Cardiac fibroblast (primary cell): ENCODE measurements at regions not wholly inside any gene's neighbourhood (a gene's known extent, or its start where the extent isn't known, plus 50 kb on each side); places are given as distances from the start of the nearest gene placed in this dataset.
A peak's percentile ranks its signal among the peaks of the same experiment; 100 is the strongest.
"Not testable (repeated sequence)": the region's sequence is repeated elsewhere in the genome, so short reads cannot be mapped to it uniquely, and the experiment has no call there.

ENCODE experiments used
- DNase-seq, 2 donors: peaks; one replicate each; pipeline versions ENCODE4 v3.0.0 to v3.0.0-alpha.2; 2010; ENCODE audit warnings: low read depth in 2 of 2
- H3K4me3 ChIP-seq, 2 donors: replicated peaks in 1 of 2; 1 replicate in 1 of 2; 2 replicates in 1 of 2; pipeline ENCODE4 v1.5.1; 2011; ENCODE audit warnings: low read depth in 2 of 2, low read length in 2 of 2, mild to moderate bottlenecking in 2 of 2, moderate library complexity in 1 of 2
- TF ChIP-seq, protein P1 (sequence below): IDR thresholded peaks from one replicate; pipeline ENCODE4 v1.5.1; 2011; ENCODE audit warnings: low read depth, mild to moderate bottlenecking, low read length, inconsistent platforms

GRCh38 chr11:112343368-112344039 is 82.8 kb upstream of the PLET1 start:
- peak; percentile 41 to 71 for DNase-seq
- TF ChIP-seq, protein P1, sequence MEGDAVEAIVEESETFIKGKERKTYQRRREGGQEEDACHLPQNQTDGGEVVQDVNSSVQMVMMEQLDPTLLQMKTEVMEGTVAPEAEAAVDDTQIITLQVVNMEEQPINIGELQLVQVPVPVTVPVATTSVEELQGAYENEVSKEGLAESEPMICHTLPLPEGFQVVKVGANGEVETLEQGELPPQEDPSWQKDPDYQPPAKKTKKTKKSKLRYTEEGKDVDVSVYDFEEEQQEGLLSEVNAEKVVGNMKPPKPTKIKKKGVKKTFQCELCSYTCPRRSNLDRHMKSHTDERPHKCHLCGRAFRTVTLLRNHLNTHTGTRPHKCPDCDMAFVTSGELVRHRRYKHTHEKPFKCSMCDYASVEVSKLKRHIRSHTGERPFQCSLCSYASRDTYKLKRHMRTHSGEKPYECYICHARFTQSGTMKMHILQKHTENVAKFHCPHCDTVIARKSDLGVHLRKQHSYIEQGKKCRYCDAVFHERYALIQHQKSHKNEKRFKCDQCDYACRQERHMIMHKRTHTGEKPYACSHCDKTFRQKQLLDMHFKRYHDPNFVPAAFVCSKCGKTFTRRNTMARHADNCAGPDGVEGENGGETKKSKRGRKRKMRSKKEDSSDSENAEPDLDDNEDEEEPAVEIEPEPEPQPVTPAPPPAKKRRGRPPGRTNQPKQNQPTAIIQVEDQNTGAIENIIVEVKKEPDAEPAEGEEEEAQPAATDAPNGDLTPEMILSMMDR = no peak
- H3K4me3 ChIP-seq = no peak overlapping the region

GRCh38 chr11:112344040-112344413 is 83.4 kb upstream of the PLET1 start:
- no peak overlapping the region for H3K4me3 ChIP-seq
- DNase-seq = no peak
- TF ChIP-seq, protein P1 = no peak

- DNase-seq = no peak
- TF ChIP-seq, protein P1 = no peak
- no peak overlapping the region for H3K4me3 ChIP-seq
Observed at GRCh38 chr11:112345166-112345565, 84.5 kb upstream of the PLET1 start.

DNA sequence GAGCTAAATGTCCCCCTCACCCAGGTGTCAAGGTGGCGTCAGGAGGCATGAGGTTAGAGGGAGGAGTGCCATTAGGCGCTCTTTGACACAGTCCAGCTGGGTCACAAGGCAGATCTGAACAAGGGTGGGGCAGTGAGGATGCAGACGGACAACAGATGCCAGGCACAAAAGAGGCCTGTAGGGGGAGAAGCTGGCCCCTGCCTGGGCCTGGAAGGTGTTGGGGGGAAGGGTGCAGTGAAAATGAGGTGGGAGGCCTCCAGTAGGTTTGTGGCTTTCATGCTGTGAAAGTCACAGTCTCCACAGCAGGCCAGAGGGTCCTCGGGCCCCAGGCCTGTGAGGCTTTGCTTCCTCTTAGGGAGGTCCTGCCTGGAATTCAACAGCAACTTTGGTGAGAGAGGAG is 85.0 kb upstream of the PLET1 start:
- DNase-seq = no peak
- TF ChIP-seq, protein P1 = no peak
- no peak overlapping the region for H3K4me3 ChIP-seq

DNA sequence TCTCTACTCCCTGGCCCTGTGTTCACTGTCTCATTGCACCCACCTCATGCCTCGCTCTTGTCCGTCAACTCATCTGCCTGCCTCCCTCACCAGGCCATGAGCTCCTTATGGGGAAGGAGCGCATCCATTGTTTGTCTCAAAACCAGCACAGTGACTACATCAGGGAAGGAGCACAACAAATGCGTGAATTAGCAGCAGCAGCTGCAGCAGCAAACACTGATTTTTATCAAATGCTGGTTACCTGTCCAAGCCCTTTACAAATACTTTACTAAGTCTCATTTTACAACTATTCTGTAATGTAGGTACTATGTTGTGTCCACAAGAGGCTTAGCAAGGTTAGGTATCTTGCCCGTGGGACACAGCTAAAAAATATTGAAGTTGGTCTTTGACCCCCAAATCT is 85.9 kb upstream of the PLET1 start:
- no peak for DNase-seq
- TF ChIP-seq, protein P1 = no peak
- H3K4me3 ChIP-seq = no peak overlapping the region

DNA sequence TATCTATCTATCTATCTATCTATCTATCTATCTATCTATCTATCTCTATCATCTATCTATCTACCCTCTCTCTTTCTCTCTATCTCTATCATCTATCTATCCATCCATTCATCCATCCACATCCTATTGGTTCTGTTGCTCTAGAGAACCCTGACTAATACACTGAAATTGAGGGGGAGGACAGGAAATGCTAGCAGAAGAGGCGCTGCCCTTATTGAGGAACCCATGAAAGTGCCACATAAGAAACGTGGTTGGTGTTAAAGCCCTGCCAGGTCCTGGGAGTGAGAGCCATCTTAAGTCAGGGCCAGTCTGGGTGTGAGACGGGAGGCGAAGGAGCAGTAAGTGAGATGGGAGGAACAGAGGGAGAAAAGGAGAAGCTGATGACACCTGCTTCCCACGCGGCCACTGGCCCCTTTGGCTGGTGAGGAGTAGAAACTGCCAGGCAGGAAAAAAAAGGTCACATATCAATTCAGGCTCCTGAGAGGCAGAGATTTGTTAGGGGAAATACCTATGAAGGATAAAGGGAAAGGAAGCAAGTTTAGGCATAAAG is 87.9 kb upstream of the PLET1 start:
- no peak for DNase-seq
- H3K4me3 ChIP-seq = no peak overlapping the region
- TF ChIP-seq, protein P1 = no peak

- H3K4me3 ChIP-seq, DNase-seq: not testable (repeated sequence)
Observed at GRCh38 chr11:112351423-112351822, 90.8 kb upstream of the PLET1 start.
